Fibroblast of peridontal ligament (primary cell): ENCODE measurements at regions not wholly inside any gene's neighbourhood (a gene's known extent, or its start where the extent isn't known, plus 50 kb on each side); places are given as distances from the start of the nearest gene placed in this dataset.

Experiments
- DNase-seq: peaks from one replicate; pipeline ENCODE4 v3.0.0-alpha.2; 2010; ENCODE audit errors: extremely low read depth

DNA sequence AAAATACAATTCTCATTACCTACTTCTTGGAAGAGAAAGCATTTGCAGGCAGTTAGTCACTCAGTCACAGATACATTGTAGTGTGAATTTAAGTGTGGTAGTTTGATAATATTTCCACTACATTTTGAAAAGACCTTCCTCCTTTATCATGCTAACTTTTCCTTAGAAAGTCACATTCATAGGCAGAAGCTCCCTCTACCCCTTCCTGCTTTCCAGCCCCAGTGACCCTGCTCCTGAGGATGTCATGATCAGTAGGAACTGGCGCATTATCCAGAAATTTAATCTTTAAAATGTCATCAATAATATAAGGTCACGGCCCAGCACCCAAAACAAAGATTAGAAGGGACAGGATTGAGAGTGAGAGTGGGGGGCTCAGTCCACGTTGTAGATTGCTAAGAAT is 707.4 kb upstream of the STXBP6 start:
- DNase-seq: no peak

DNA sequence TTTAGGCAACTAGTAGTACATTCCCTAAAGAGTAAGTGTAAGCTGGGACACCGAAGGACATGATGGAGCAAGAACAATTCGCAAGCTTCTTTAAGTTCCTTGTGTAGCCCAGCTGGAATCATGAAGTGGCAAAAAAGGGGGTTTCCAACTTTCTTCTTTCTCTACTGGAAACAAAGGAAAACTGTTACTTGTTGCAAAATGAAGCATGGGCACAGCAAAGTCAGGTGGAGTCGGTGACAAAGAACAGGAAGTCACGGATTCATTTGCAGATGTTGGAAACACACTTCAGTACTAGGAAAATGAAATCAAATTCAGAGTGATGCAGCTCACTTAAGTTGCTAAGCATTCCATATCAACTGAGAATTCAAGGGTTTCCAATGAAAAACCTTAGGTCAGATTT is 706.9 kb upstream of the STXBP6 start:
- no peak for DNase-seq

DNA sequence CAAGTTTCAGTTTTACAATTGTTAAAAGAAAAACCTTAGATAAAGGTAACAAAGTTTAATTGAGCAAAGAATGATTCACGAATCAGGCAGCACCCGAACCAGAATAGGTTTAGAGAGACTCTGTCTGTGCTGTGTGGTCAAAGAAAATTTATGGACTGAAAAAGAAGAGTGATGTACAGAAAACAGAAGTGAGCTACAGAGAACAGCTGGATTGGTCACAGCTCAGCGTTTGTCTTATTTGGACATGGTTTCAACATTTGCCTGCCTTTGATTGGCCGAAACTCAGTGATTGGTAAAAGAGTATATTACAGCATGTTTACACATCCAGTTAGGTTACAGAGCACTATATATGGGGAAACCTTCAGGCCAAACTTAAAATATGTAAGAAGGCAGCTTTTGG is 703.2 kb upstream of the STXBP6 start:
- no peak for DNase-seq

DNA sequence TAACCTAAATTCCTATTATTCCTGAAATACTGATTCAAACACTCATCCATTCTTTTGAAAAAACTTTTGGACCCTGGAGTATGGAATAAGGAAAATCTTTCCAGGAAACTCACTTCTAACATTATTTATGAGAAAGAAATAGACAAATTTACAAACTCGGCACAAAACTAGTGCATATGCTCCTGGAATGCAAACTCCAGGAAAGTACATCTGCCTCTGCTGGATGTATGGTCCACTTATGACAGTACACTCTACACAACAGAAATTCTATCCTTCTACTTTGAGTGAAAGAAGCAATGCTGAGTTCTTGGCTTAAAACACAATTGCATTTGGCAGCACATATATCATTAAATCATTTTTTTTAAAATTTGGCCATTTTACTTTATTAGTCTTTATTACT is 700.5 kb upstream of the STXBP6 start:
- DNase-seq: no peak
